Parathyroid adenoma (tissue), 2 donors: ENCODE measurements at regions not wholly inside any gene's neighbourhood (a gene's known extent, or its start where the extent isn't known, plus 50 kb on each side); places are given as distances from the start of the nearest gene placed in this dataset.

ENCODE experiments used
- H2AFZ ChIP-seq: fragments of 300-600 bp; sonication (generic); one replicate; pipeline ENCODE4 v1.7.0; 2017; ENCODE audit warnings: antibody characterized with exemption, mild to moderate bottlenecking
- H3K27ac ChIP-seq: fragments of 300-600 bp; sonication (generic); one replicate; pipeline ENCODE4 v1.7.0; 2017
- H3K27me3 ChIP-seq: fragments of 300-600 bp; sonication (generic); one replicate; pipeline ENCODE4 v1.7.0; 2017; ENCODE audit warnings: low read length; ENCODE audit not compliant: control insufficient read depth, insufficient read depth
- H3K36me3 ChIP-seq: fragments of 300-600 bp; sonication (generic); one replicate; pipeline ENCODE4 v1.7.0; 2017; ENCODE audit warnings: low read length; ENCODE audit not compliant: control insufficient read depth, insufficient read depth
- H3K4me1 ChIP-seq: fragments of 300-600 bp; sonication (generic); one replicate; pipeline ENCODE4 v1.7.0; 2017; ENCODE audit warnings: control low read depth
- H3K4me2 ChIP-seq: fragments of 300-600 bp; sonication (generic); one replicate; pipeline ENCODE4 v1.7.0; 2017; ENCODE audit warnings: low read length
- H3K4me3 ChIP-seq: fragments of 300-600 bp; sonication (generic); one replicate; pipeline ENCODE4 v1.7.0; 2017; ENCODE audit warnings: low read depth, low read length
- H3K79me2 ChIP-seq: fragments of 300-600 bp; sonication (generic); one replicate; pipeline ENCODE4 v1.7.0; 2017; ENCODE audit warnings: control low read depth
- H3K9ac ChIP-seq: fragments of 300-600 bp; sonication (generic); one replicate; pipeline ENCODE4 v1.7.0; 2017; ENCODE audit warnings: mild to moderate bottlenecking
- H3K9me3 ChIP-seq: fragments of 300-600 bp; sonication (generic); one replicate; pipeline ENCODE4 v1.7.0; 2017; ENCODE audit warnings: low read length; ENCODE audit not compliant: control insufficient read depth
- CTCF ChIP-seq: fragments of 300-600 bp; sonication (generic); IDR thresholded peaks from one replicate; pipeline ENCODE4 v1.7.0; 2017; ENCODE audit warnings: antibody characterized with exemption, mild to moderate bottlenecking
- donor health status: primary hyperparathyroidism.

DNA sequence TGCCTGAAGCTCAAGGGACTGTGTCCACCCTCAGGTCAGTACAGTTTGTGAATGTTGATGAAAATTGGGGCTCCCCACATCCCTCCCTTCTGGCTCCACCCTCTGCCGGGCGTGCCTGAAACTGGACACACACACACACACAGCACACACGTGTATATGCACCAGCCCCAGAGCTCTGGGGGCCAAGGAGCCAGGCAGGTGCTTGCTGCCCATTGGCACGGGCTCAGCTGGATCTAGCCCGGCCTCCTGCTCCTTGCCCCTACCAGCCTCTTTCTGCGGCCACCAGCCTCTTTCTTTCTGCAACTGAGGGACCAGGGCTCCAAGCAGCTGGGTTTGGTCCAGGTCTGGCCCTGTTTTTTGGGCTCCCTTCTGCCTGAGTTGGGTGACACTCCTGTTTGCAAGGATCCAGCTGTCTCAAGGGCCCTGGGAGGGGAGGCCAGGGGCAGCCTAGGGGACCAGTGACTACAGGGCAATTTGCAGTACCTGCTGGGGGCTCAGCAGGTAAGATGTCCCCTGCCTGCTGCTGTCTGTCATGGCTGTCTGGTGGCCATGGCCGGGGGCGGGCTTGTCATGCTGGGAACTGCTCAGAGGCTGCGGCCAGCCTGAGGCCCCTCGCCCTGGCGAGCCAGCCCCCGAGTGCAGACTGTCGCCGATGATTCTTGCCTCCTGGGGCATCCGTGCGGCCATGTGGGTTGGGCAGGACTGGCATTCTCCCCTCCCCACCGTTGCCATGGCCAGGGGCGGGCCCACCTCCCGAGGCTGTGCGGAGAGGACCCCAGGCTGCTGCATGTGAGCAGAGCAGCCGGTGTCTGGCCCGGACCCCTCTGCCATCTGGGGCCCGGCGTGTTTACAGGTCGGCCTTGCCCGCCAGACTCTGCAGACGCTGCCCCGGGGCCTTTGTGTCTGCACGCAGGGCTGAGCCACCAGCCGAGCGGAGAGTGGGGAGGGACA lies 51.5 kb upstream of the PPARA start:
- Histone ChIP-seq H3K36me3 (no peaks in the 10 kb centered on the region), H3K4me1 (no peaks in the 10 kb centered on the region)

GRCh38 chr22:46099740-46100139 lies 50.6 kb upstream of the PPARA start:
- H3K4me3 ChIP-seq, result no peak overlapping the region
- H3K4me1 ChIP-seq, result no peaks in the 10 kb centered on the region
- TF ChIP-seq CTCF, result no peak
- H3K9me3 ChIP-seq, result no peaks in the 10 kb centered on the region
- H3K27ac ChIP-seq, result no peak overlapping the region
- H3K4me2 ChIP-seq, result no peak overlapping the region
- H3K27me3 ChIP-seq, result no peaks in the 10 kb centered on the region
- peaks cover 3% of the 10 kb centered on the region for H3K79me2 ChIP-seq
- no peak overlapping the region for H3K9ac ChIP-seq
- no peaks in the 10 kb centered on the region for H3K36me3 ChIP-seq
- no peak overlapping the region for H2AFZ ChIP-seq

More for the DNA sequence above, 51.5 kb upstream of the PPARA start:
- Histone ChIP-seq H3K27ac (no peak overlapping the region), H2AFZ (no peak overlapping the region), H3K4me3 (no peak overlapping the region), H3K27me3 (no peaks in the 10 kb centered on the region), H3K79me2 (peaks cover 3% of the 10 kb centered on the region), H3K4me2 (no peak overlapping the region), H3K9me3 (no peaks in the 10 kb centered on the region), H3K9ac (no peak overlapping the region)
- TF ChIP-seq CTCF, result no peak

- no peak for TF ChIP-seq CTCF
- Histone ChIP-seq H3K4me2 (no peak overlapping the region), H3K9me3 (no peaks in the 10 kb centered on the region), H3K79me2 (peaks cover 3% of the 10 kb centered on the region), H3K36me3 (no peaks in the 10 kb centered on the region), H3K27me3 (no peaks in the 10 kb centered on the region), H3K4me1 (no peaks in the 10 kb centered on the region), H3K4me3 (no peak overlapping the region), H3K9ac (no peak overlapping the region), H3K27ac (no peak overlapping the region), H2AFZ (no peak overlapping the region)
These were observed 49.8 kb upstream of the PPARA start for GRCh38 chr22:46100401-46101105.
